ENCODE measurements at regions not wholly inside any gene's neighbourhood (a gene's known extent, or its start where the extent isn't known, plus 50 kb on each side); places are given as distances from the start of the nearest gene placed in this dataset.
A peak's percentile ranks its signal among the peaks of the same experiment; 100 is the strongest.

DNA sequence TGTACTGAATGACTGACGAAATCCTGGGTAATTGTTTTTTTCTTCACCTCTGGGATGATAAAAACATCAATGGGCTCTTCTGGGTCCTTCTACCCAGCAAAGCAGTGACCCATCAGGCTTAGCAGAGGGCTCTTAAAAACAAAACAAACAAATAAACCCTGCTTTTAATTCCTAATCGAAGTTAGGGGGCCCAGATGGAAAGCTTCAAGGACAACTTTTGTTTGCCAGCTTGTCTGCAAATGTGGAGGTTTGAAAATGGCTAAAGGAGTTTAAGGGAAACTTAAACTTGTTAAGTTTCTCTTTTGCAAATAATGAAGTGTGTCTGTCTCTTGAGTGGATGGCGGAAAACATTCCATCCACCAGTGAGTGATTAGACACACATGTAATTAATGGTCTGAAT is 327.2 kb downstream of the SATB2 start:
- DNase-seq: peak; percentile 82 to 95 (median 94)
- 36 to 49% methylated on average over 3 of the region's 3 CpGs for WGBS, 2 donors

DNA sequence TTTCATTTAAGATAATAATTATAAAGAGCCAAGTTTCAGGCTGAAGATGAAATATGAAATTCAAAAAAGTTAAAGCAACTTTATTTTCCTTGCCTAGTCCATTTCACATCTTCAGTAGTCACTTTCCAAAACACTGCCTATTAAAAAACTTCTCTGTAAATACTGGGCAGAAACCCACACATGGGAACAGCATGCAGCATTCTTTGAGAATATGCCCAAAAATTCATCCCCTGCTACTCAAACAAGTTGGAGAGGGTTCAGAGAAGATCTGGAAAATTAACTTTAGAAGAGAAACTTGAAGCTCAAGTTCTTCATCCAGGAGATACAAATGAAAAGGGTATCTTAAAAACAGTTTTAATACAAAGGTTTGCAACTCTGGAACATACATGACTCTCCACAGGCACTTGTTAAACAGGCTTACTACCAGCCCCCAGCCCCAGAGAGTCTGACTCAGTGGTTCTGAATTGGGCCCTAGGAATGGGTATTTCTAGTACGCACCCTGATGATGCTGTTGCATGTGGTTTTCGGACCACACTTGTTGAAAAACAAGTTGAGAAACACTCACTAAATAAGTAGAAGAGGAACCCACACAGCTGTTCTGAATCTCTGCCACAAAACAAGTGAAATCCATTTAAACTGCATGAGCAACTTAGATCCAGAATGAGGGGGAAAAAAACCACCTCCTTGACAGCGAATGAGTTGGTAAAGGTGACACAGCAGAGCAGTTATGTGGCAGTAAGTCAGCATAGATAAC is 329.1 kb downstream of the SATB2 start:
- ATAC-seq (ENCODE audit: insufficient read depth, low FRiP score) (no peak), DNase-seq (peak; percentile 14 to 84 (median 66))
- Histone ChIP-seq H3K27me3 (ENCODE audit: control insufficient read depth in 3 of 3, insufficient read depth in 3 of 3, low read length in 2 of 3) (no peaks in the 10 kb centered on the region), H3K4me1 (ENCODE audit: control insufficient read depth in 5 of 5, insufficient read depth in 5 of 5, low read length in 5 of 5) (peaks cover 0 to 32% (median 2%) of the 10 kb centered on the region in 5 donors), H3K9me3 (ENCODE audit: control insufficient read depth in 4 of 4, insufficient read depth in 3 of 4, low read length in 3 of 4) (peaks cover 0 to 3% (median 0%) of the 10 kb centered on the region in 4 donors), H3K27ac (ENCODE audit: low read depth in 1 of 2, low read length in 1 of 2) (no peak overlapping the region), H3K4me3 (no peak overlapping the region), H3K9ac (ENCODE audit: insufficient read depth in 1 of 2, low read length in 2 of 2) (no peak overlapping the region), H3K36me3 (ENCODE audit: control insufficient read depth in 4 of 4, insufficient read depth in 4 of 4, low read length in 4 of 4) (no peaks in the 10 kb centered on the region)
- 79 to 80% methylated on average over 3 of the region's 3 CpGs for WGBS, 2 donors
- TF ChIP-seq, protein P1, sequence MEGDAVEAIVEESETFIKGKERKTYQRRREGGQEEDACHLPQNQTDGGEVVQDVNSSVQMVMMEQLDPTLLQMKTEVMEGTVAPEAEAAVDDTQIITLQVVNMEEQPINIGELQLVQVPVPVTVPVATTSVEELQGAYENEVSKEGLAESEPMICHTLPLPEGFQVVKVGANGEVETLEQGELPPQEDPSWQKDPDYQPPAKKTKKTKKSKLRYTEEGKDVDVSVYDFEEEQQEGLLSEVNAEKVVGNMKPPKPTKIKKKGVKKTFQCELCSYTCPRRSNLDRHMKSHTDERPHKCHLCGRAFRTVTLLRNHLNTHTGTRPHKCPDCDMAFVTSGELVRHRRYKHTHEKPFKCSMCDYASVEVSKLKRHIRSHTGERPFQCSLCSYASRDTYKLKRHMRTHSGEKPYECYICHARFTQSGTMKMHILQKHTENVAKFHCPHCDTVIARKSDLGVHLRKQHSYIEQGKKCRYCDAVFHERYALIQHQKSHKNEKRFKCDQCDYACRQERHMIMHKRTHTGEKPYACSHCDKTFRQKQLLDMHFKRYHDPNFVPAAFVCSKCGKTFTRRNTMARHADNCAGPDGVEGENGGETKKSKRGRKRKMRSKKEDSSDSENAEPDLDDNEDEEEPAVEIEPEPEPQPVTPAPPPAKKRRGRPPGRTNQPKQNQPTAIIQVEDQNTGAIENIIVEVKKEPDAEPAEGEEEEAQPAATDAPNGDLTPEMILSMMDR (IDR thresholded peaks at IDR 0.05; ENCODE audit: control extremely low read depth, extremely low read depth): no peak

More for the DNA sequence above, 327.2 kb downstream of the SATB2 start:
- ATAC-seq (ENCODE audit: insufficient read depth, low FRiP score): no peak
- no peak overlapping the region for H3K4me3 ChIP-seq
- peaks cover 0 to 3% (median 0%) of the 10 kb centered on the region in 4 donors for H3K9me3 ChIP-seq (ENCODE audit: control insufficient read depth in 4 of 4, insufficient read depth in 3 of 4, low read length in 3 of 4)
- H3K27me3 ChIP-seq (ENCODE audit: control insufficient read depth in 3 of 3, insufficient read depth in 3 of 3, low read length in 2 of 3): no peaks in the 10 kb centered on the region
- H3K4me1 ChIP-seq (ENCODE audit: control insufficient read depth in 5 of 5, insufficient read depth in 5 of 5, low read length in 5 of 5): peaks cover 0 to 32% (median 2%) of the 10 kb centered on the region in 5 donors
- no peak overlapping the region for H3K27ac ChIP-seq (ENCODE audit: low read depth in 1 of 2, low read length in 1 of 2)
- H3K36me3 ChIP-seq (ENCODE audit: control insufficient read depth in 4 of 4, insufficient read depth in 4 of 4, low read length in 4 of 4): no peaks in the 10 kb centered on the region
- H3K9ac ChIP-seq (ENCODE audit: insufficient read depth in 1 of 2, low read length in 2 of 2): no peak overlapping the region
- TF ChIP-seq, protein P1 (IDR thresholded peaks at IDR 0.05; ENCODE audit: control extremely low read depth, extremely low read depth): no peak

DNA sequence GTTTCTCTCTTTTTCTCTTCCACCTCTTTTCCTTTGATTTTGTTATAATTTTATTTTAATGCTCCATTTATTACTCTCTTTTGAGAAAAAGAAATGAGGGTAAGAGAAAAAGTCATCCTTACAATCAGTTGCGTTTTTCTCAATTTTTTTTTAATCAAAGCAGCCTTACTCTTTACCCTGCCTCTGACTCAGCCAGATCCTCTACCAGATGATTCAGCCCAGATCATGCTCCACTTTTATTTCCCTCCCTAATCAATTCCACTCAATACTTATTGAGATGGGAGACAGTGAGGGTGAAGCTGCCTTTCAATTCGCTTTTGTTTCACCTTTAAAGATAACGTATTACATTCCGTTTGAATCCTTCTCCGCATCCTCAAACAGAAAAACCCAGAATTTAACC is 337.9 kb downstream of the SATB2 start:
- no peaks in the 10 kb centered on the region for H3K9me3 ChIP-seq (ENCODE audit: control insufficient read depth in 4 of 4, insufficient read depth in 3 of 4, low read length in 3 of 4)
- no peaks in the 10 kb centered on the region for H3K4me1 ChIP-seq (ENCODE audit: control insufficient read depth in 5 of 5, insufficient read depth in 5 of 5, low read length in 5 of 5)
- H3K9ac ChIP-seq (ENCODE audit: insufficient read depth in 1 of 2, low read length in 2 of 2): no peak overlapping the region
- TF ChIP-seq, protein P1 (IDR thresholded peaks at IDR 0.05; ENCODE audit: control extremely low read depth, extremely low read depth): no peak
- H3K36me3 ChIP-seq (ENCODE audit: control insufficient read depth in 4 of 4, insufficient read depth in 4 of 4, low read length in 4 of 4): no peaks in the 10 kb centered on the region
- ATAC-seq (ENCODE audit: insufficient read depth, low FRiP score) (no peak), DNase-seq (no peak)
- H3K27me3 ChIP-seq (ENCODE audit: control insufficient read depth in 3 of 3, insufficient read depth in 3 of 3, low read length in 2 of 3): no peaks in the 10 kb centered on the region
- 93 to 96% methylated on average over 5 of the region's 5 CpGs for WGBS, 2 donors
- H3K4me3 ChIP-seq: no peak overlapping the region
- no peak overlapping the region for H3K27ac ChIP-seq (ENCODE audit: low read depth in 1 of 2, low read length in 1 of 2)
